SK-N-MC (cell line): ENCODE measurements at regions not wholly inside any gene's neighbourhood (a gene's known extent, or its start where the extent isn't known, plus 50 kb on each side); places are given as distances from the start of the nearest gene placed in this dataset.

Source experiments
- DNase-seq: peaks from one replicate; pipeline ENCODE4 v3.0.0-alpha.2; 2011; ENCODE audit warnings: low read depth, low spot score
- H3K27ac ChIP-seq: fragments of 200-600 bp; sonication (generic); 2 replicates; pipeline ENCODE4 v1.5.1; 2016; ENCODE audit warnings: mixed run types
- H3K36me3 ChIP-seq: fragments of 200-600 bp; sonication (generic); 2 replicates; pipeline ENCODE4 v1.6.1; 2017; ENCODE audit warnings: antibody characterized with exemption, low read length, mixed read lengths; ENCODE audit not compliant: insufficient read depth
- H3K4me3 ChIP-seq: fragments of 200-600 bp; sonication (generic); 2 replicates; pipeline ENCODE4 v1.5.1; 2016
- H3K9ac ChIP-seq: fragments of 200-600 bp; sonication (generic); 2 replicates; pipeline ENCODE4 v1.8.0; 2017; ENCODE audit warnings: mixed run types, mixed read lengths; ENCODE audit not compliant: insufficient read length
- H3K9me3 ChIP-seq: fragments of 200-600 bp; sonication (generic); 2 replicates; pipeline ENCODE4 v1.6.1; 2017; ENCODE audit warnings: low read depth, mild to moderate bottlenecking, antibody characterized with exemption, low read length, moderate library complexity, mixed read lengths
- EZH2 ChIP-seq: fragments of 200-600 bp; sonication (generic); IDR thresholded peaks from one replicate; pipeline ENCODE4 v1.6.1; 2017; ENCODE audit warnings: antibody characterized with exemption
- FOXP2 ChIP-seq: optimal IDR thresholded peaks from 2 replicates; pipeline ENCODE3; 2011; ENCODE audit warnings: mild to moderate bottlenecking, moderate library complexity; ENCODE audit not compliant: insufficient read depth; ENCODE audit errors: extremely low read length, control extremely low read depth
- POLR2AphosphoS5 ChIP-seq: IDR thresholded peaks from 2 replicates; pipeline ENCODE4 v1.6.1; 2012; ENCODE audit warnings: mild to moderate bottlenecking, low read depth, low read length, borderline replicate concordance

- H3K4me3 ChIP-seq, result no peak overlapping the region
- no peak overlapping the region for H3K9ac ChIP-seq
- no peaks in the 10 kb centered on the region for H3K9me3 ChIP-seq
- H3K27ac ChIP-seq, result no peak overlapping the region
- no peak for TF ChIP-seq POLR2AphosphoS5
- no peak for TF ChIP-seq EZH2
- TF ChIP-seq FOXP2, result no peak
- H3K36me3 ChIP-seq, result no peaks in the 10 kb centered on the region
- DNase-seq, result no peak
Measured at GRCh38 chr1:181334724-181335123, 148.6 kb upstream of the CACNA1E start.

GRCh38 chr1:181335631-181336030, 147.7 kb upstream of the CACNA1E start:
- H3K4me3 ChIP-seq, result no peak overlapping the region
- no peaks in the 10 kb centered on the region for H3K36me3 ChIP-seq
- H3K9me3 ChIP-seq, result no peaks in the 10 kb centered on the region
- no peak overlapping the region for H3K27ac ChIP-seq
- no peak for TF ChIP-seq POLR2AphosphoS5
- TF ChIP-seq EZH2, result no peak
- no peak for TF ChIP-seq FOXP2
- no peak for DNase-seq
- H3K9ac ChIP-seq, result no peak overlapping the region

GRCh38 chr1:181341026-181341632, 142.2 kb upstream of the CACNA1E start:
- TF ChIP-seq EZH2, result no peak
- TF ChIP-seq FOXP2, result no peak
- no peak for TF ChIP-seq POLR2AphosphoS5
- H3K9me3 ChIP-seq, result no peaks in the 10 kb centered on the region
- no peaks in the 10 kb centered on the region for H3K36me3 ChIP-seq
- no peak overlapping the region for H3K4me3 ChIP-seq
- no peak overlapping the region for H3K27ac ChIP-seq
- DNase-seq, result no peak
- no peak overlapping the region for H3K9ac ChIP-seq

- TF ChIP-seq POLR2AphosphoS5, result no peak
- no peak for TF ChIP-seq FOXP2
- TF ChIP-seq EZH2, result no peak
- Histone ChIP-seq H3K9ac (no peak overlapping the region), H3K27ac (no peak overlapping the region)
Measured at GRCh38 chr1:181344091-181344490, 139.2 kb upstream of the CACNA1E start.

GRCh38 chr1:181345146-181345545, 138.2 kb upstream of the CACNA1E start:
- Histone ChIP-seq H3K4me3 (no peak overlapping the region), H3K9me3 (no peaks in the 10 kb centered on the region), H3K36me3 (no peaks in the 10 kb centered on the region), H3K9ac (no peak overlapping the region), H3K27ac (no peak overlapping the region)
- no peak for DNase-seq
- TF ChIP-seq FOXP2 (no peak), POLR2AphosphoS5 (no peak), EZH2 (no peak)

More at GRCh38 chr1:181344091-181344490, 139.2 kb upstream of the CACNA1E start:
- Histone ChIP-seq H3K9me3 (no peaks in the 10 kb centered on the region), H3K4me3 (no peak overlapping the region), H3K36me3 (no peaks in the 10 kb centered on the region)
- DNase-seq, result no peak

GRCh38 chr1:181347495-181348390, 135.6 kb upstream of the CACNA1E start:
- no peak for TF ChIP-seq POLR2AphosphoS5
- DNase-seq, result no peak
- Histone ChIP-seq H3K36me3 (no peaks in the 10 kb centered on the region), H3K4me3 (no peak overlapping the region), H3K9me3 (no peaks in the 10 kb centered on the region), H3K9ac (no peak overlapping the region), H3K27ac (no peak overlapping the region)

GRCh38 chr1:181349512-181349911, 133.8 kb upstream of the CACNA1E start:
- Histone ChIP-seq H3K9ac (no peak overlapping the region), H3K36me3 (no peaks in the 10 kb centered on the region), H3K27ac (no peak overlapping the region), H3K9me3 (no peaks in the 10 kb centered on the region), H3K4me3 (no peak overlapping the region)
- TF ChIP-seq POLR2AphosphoS5 (no peak), EZH2 (no peak), FOXP2 (no peak)
- no peak for DNase-seq

GRCh38 chr1:181350131-181350530, 133.2 kb upstream of the CACNA1E start:
- no peak for DNase-seq
- Histone ChIP-seq H3K4me3 (no peak overlapping the region), H3K9me3 (no peaks in the 10 kb centered on the region), H3K9ac (no peak overlapping the region), H3K36me3 (no peaks in the 10 kb centered on the region), H3K27ac (no peak overlapping the region)
- TF ChIP-seq POLR2AphosphoS5 (no peak), EZH2 (no peak), FOXP2 (no peak)

GRCh38 chr1:181351740-181352139, 131.6 kb upstream of the CACNA1E start:
- no peak overlapping the region for H3K9ac ChIP-seq
- no peak for DNase-seq
- no peak overlapping the region for H3K4me3 ChIP-seq
- TF ChIP-seq EZH2 (no peak), FOXP2 (no peak), POLR2AphosphoS5 (no peak)
- no peak overlapping the region for H3K27ac ChIP-seq
- no peaks in the 10 kb centered on the region for H3K9me3 ChIP-seq
- no peaks in the 10 kb centered on the region for H3K36me3 ChIP-seq
